NCI-H69 (cell line): ENCODE measurements at regions not wholly inside any gene's neighbourhood (a gene's known extent, or its start where the extent isn't known, plus 50 kb on each side); places are given as distances from the start of the nearest gene placed in this dataset.
A peak's percentile ranks its signal among the peaks of the same experiment; 100 is the strongest.

Experiments used
- DNase-seq: peaks from one replicate; lab custom pipeline; 2025; lab: John Stamatoyannopoulos, UW

DNA sequence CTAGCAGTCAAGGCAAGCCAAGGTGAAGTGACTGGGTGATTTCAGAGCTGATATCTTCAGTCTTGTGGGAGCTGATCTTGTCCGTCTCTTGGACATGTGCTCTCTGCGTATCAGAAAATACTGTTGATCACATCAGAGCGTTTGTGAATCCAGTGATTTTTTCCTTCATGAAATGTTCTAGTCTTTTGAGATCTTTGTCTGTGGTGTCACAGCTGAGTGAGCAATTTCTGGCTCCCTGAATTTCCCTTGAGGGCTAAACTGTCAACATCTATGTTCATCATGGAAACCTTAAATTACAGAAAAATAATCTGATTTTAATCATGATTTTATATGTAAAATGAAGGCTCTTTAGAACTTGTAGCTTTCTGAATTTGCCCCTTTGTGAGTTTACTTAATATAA, 432.0 kb downstream of the CCDC85A start:
- no peak for DNase-seq

DNA sequence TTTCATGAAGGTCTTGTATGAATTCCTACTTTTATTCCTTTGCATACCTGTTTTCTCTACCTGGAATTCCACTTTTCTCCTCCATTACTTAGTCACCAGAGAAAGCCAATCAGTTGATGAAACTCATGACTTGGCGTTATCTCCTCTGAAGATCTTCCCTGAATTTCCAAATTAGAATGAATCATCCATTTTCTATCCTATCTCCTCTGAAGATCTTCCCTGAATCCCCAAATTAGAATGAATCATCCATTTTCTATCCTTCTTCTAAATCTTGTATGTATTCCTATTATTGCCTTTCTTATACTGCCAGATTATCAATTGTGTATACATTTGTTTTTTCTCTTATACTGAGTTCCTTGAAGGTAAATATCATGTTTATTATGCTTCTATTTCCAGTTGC, 440.4 kb downstream of the CCDC85A start:
- no peak for DNase-seq

DNA sequence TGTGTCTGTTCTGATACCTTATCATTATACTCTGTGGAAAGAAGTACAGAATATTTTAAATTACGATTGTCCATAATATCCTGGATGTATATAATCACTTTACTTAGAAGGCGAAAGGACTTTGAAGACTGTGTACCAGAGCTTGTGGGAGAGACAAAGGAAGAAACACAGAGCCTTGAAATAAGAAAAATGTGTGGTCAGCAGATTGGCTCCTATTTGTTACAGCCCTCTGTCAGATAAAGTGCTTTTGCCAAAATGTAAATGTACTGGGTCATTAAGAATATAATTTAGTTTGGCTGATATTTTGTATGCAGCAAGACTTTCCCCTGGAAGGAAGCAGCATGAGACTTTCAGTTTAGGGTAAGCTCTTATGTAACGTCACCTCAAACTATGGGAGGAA, 443.1 kb downstream of the CCDC85A start:
- no peak for DNase-seq

DNA sequence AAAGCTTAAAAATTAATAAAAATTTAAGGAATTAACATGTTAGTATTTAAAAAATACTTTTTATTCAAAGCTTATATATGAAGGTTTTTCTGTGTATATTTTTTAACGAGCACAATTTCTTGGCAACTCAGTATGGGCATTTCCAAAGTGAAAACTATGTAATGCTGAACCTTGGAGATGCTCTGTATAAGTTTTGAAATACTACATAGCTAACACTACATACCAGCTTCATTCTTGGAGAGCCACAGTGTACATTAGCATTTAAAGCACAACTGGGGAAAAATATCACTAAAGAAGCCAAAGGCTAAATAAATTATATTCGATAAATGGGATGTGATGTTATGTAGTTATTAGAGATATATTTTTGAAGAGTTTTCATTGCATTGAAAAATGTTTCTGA, 446.5 kb downstream of the CCDC85A start:
- DNase-seq = no peak

GRCh38 chr2:56647997-56648396, 464.2 kb downstream of the CCDC85A start:
- DNase-seq = no peak

DNA sequence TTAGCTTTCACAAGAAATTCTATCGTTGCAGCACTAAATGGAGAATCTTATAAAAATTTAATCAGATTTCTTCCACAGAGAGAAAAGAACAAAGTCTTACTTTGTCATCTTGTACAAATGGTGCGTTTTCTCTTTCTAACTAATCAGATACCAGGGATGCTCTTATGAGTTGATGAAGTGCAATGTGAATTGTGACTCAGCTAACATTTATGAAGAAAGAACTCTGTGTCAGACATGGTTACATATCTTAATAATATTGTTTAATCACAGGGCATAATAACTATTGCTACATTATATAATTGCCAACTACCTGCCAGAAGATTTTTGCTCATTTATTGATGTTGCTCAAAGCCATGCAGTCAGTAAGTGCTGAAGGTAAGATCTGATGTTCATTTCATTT, 465.0 kb downstream of the CCDC85A start:
- no peak for DNase-seq

DNA sequence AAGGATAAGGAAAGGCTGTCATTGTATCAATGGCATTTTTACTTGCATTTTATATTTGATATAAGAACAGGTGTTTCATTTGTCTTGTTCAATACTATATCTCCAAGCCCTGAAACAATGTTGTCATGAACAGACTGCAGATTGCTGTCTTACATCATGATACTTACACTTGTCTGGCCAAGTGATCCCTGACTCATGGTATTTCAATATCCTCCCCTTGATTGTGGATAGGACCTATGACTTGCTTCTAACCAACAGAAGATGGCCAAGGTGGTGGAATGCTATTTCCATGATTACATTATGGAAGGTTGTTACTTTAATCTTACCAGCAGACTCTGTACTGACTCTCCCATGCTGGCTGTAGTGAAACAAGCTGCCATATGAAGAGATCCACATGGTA, 471.1 kb downstream of the CCDC85A start:
- no peak for DNase-seq

DNA sequence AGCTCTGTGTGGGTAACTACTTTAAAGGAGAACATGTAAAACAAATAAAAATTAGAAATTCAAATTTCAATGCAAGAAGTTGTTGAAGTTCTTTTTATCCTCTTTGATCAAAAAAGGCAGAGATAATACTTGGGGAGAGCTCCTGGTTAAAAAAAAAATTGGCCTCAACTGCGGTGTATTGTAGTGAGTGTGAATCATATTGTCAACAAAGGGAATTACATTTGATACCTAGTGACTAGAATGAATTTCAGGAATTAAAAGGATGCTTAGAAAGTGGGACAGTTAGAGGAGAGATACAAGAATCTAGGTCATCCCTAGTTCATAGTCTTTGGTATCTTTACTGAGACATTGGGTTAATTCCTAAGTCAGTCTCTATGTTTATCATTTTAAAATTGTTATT, 473.0 kb downstream of the CCDC85A start:
- no peak for DNase-seq

DNA sequence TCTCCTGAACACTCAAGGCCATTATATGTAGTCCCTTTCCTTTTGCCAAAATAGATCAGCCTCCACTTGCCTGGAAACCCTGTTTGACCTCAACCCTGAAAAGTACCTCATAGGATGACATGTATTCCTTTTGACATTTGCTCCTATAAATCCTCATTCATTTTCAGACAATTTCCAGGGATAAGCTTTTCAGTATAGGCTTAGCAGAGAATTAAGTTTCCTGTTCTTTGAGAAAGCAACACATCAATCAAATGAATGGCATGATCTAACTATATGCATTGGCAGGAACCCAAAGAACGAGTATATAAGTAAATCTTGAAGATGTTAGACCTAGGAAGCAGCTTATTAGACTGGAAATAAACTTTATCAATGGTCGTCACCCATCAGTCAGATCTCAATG, 483.0 kb downstream of the CCDC85A start:
- peak; percentile 9 for DNase-seq

- no peak for DNase-seq
These were observed 488.3 kb downstream of the CCDC85A start for GRCh38 chr2:56671973-56672569.

DNA sequence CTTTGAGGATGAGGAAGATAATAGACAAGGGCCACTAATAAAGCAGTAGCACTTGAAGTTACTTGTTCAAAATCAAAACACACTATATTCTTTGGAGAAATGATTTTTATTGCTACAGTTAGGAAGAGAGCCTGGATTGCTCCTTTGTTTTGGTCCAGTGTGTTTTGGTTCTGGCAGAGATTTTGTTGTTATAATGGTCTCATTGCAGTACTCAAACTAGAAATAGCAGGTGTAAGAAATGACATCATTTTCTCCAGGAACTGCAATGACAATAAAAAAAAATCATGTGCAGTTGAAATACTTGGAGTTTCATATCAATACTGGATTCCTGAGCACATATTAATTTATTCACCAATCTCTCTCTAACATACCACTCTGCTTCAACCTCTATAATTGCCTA, 490.3 kb downstream of the CCDC85A start:
- DNase-seq = no peak

- DNase-seq = no peak
These were observed 493.2 kb downstream of the CCDC85A start for GRCh38 chr2:56676966-56677365.

- DNase-seq = no peak
These were observed 497.3 kb downstream of the CCDC85A start for GRCh38 chr2:56680971-56681631.

- no peak for DNase-seq
These were observed 498.0 kb downstream of the CCDC85A start for GRCh38 chr2:56681659-56682396.

- DNase-seq = no peak
These were observed 498.6 kb downstream of the CCDC85A start for GRCh38 chr2:56682397-56682760.

GRCh38 chr2:56684327-56684726, 500.5 kb downstream of the CCDC85A start:
- DNase-seq = no peak

- DNase-seq = no peak
These were observed 501.4 kb downstream of the CCDC85A start for GRCh38 chr2:56685205-56685604.

GRCh38 chr2:56687169-56687568, 503.4 kb downstream of the CCDC85A start:
- DNase-seq = no peak

DNA sequence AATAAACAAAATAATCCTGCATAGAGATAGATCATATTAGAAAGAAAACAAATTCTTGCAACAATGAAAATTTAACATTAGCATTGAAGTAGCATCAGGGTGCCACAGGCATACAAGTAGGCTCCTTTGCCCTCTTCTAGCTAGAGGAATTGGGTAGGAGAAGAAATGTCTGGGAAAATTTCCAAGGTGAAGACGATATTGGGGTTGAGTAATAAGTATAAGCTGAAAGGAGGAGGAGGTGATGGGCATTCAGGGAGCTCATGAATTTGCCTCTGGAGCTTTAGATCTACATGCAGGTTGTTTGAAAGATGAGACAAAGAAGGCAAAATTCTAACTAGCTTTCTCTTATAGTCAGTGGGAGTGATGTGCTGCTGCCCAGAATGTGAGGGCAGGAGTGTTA, 504.9 kb downstream of the CCDC85A start:
- no peak for DNase-seq

DNA sequence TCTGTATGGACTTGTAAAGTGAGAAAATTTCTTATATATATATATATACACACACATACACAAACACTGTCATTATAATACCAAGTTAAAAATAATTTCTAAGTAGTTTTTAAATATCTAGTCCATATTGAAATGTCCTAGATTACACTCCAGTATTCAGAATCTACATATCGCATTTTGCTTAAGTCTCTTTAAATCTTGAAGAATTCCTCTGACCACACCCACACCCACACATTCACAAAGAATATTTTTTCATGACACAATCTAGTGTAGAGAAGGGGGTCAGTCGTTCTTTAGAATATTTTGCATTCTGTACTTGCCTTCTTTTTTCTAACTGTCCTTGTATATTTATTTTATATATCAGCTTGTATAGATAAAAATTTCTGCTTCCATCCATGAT, 509.7 kb downstream of the CCDC85A start:
- DNase-seq = no peak

DNA sequence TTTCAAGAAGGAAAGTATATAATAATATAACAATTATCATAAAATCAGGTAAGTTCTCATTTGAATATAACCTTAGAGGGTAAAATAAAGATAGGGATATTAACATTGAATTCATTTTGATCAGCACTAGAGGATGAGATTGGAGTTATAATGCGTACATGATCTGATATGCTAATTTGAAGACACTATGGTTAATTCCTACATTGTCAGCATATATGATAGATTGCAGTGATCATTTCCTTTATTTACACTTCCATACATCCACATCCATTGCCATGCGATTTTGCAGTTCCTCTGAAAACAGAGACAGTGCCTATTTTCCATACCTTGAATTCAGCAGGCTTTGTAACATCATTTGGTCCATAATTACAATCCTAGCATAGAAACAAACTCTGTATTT, 519.2 kb downstream of the CCDC85A start:
- no peak for DNase-seq

DNA sequence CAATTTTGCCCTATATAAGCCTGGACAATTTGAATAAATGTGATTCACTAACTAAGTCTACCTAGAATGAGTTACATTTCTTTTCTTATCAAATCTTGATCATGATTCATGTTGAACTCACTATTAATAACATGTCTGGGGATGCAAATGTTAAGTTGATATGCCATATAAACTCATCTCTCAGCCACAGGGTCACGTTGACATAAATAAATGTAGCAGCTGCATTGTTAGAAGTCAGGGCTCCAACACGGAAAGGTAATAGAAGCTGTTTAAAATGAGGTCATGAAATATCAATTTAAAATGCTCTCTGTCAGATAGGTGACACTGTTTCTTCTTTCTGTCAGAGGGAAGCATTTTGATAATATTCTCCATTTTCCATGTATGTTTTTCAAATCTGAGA, 521.9 kb downstream of the CCDC85A start:
- DNase-seq = peak; percentile 1

DNA sequence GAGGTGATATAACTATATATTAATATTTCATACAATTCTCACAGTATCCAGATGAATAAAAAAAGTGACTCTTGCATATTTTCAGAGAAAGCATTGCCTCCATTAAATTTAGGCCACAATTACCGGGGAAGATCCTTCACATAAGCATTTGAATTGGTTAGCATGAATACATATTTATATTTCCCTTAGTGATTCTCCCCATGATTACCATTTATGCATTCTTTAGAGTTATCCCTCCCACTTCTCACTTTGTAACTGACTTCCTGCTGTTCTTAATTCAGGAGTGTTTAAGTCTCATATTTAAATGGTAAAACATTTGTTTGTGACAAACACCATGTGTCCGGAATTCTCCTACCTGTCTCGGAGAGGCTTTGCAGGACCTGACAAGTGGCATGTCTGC, 523.4 kb downstream of the CCDC85A start:
- no peak for DNase-seq

- DNase-seq = no peak
These were observed 523.9 kb downstream of the CCDC85A start for GRCh38 chr2:56707650-56708049.
